GM18511 (cell line): ENCODE measurements at regions not wholly inside any gene's neighbourhood (a gene's known extent, or its start where the extent isn't known, plus 50 kb on each side); places are given as distances from the start of the nearest gene placed in this dataset.

Experiments
- ATAC-seq: cut with Tn5 transposase; IDR thresholded peaks from one replicate; pipeline ENCODE4 v1.9.1; 2021; ENCODE audit warnings: mild to moderate bottlenecking, moderate library complexity; ENCODE audit not compliant: unreplicated experiment

GRCh38 chr22:49660794-49661781 is 166.6 kb downstream of the BRD1 start:
- ATAC-seq, result no peak

GRCh38 chr22:49660321-49660720 is 167.4 kb downstream of the BRD1 start:
- no peak for ATAC-seq

GRCh38 chr22:49659924-49660315 is 167.8 kb downstream of the BRD1 start:
- no peak for ATAC-seq

GRCh38 chr22:49659281-49659923 is 168.3 kb downstream of the BRD1 start:
- no peak for ATAC-seq

GRCh38 chr22:49658902-49659280 is 168.8 kb downstream of the BRD1 start:
- no peak for ATAC-seq

GRCh38 chr22:49657974-49658590 is 169.6 kb downstream of the BRD1 start:
- no peak for ATAC-seq

GRCh38 chr22:49657275-49657973 is 170.2 kb downstream of the BRD1 start:
- peak; percentile 78 for ATAC-seq

- ATAC-seq, result peak; percentile 52
These were observed 170.8 kb downstream of the BRD1 start for GRCh38 chr22:49656883-49657274.

- no peak for ATAC-seq
These were observed 171.3 kb downstream of the BRD1 start for GRCh38 chr22:49656291-49656851.

GRCh38 chr22:49655168-49655812 is 172.4 kb downstream of the BRD1 start:
- no peak for ATAC-seq

- ATAC-seq, result no peak
These were observed 177.1 kb downstream of the BRD1 start for GRCh38 chr22:49650336-49651241.

GRCh38 chr22:49649166-49650068 is 178.3 kb downstream of the BRD1 start:
- no peak for ATAC-seq

- ATAC-seq, result no peak
These were observed 179.6 kb downstream of the BRD1 start for GRCh38 chr22:49648053-49648452.

GRCh38 chr22:49647627-49648026 is 180.0 kb downstream of the BRD1 start:
- ATAC-seq, result no peak

- no peak for ATAC-seq
These were observed 180.8 kb downstream of the BRD1 start for GRCh38 chr22:49646876-49647275.

- no peak for ATAC-seq
These were observed 181.7 kb downstream of the BRD1 start for GRCh38 chr22:49645791-49646550.

- no peak for ATAC-seq
These were observed 182.4 kb downstream of the BRD1 start for GRCh38 chr22:49645257-49645656.
